ENCODE measurements at regions not wholly inside any gene's neighbourhood (a gene's known extent, or its start where the extent isn't known, plus 50 kb on each side); places are given as distances from the start of the nearest gene placed in this dataset.
A peak's percentile ranks its signal among the peaks of the same experiment; 100 is the strongest.

DNA sequence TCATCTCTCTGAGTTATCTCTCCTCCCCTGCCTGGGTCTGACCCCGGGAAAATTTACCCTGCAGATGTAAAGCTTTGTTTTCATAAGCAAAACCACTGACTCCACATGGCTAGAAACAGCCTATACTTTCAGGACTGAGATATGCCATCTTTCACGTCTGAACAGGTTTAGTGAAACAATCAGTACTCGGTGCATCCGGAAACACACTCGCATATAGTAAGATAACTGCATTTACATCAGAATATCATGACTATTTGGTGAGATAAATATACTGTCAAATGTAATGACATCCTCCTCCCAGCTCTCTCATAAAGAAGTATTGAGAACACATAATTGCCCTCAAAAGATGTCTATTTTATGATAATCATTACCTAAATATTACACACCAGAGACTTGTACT, 172.8 kb downstream of the EFNB2 start:
- no peak overlapping the region for H3K4me3 ChIP-seq (ENCODE audit: control insufficient read depth, low read depth, low read length)
- DNase-seq (ENCODE audit: low read depth): no peak
- TF ChIP-seq, protein P1, sequence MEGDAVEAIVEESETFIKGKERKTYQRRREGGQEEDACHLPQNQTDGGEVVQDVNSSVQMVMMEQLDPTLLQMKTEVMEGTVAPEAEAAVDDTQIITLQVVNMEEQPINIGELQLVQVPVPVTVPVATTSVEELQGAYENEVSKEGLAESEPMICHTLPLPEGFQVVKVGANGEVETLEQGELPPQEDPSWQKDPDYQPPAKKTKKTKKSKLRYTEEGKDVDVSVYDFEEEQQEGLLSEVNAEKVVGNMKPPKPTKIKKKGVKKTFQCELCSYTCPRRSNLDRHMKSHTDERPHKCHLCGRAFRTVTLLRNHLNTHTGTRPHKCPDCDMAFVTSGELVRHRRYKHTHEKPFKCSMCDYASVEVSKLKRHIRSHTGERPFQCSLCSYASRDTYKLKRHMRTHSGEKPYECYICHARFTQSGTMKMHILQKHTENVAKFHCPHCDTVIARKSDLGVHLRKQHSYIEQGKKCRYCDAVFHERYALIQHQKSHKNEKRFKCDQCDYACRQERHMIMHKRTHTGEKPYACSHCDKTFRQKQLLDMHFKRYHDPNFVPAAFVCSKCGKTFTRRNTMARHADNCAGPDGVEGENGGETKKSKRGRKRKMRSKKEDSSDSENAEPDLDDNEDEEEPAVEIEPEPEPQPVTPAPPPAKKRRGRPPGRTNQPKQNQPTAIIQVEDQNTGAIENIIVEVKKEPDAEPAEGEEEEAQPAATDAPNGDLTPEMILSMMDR (conservative IDR thresholded peaks at IDR 0.05; ENCODE audit: control insufficient read depth, insufficient read depth, low read depth, low read length): no peak

DNA sequence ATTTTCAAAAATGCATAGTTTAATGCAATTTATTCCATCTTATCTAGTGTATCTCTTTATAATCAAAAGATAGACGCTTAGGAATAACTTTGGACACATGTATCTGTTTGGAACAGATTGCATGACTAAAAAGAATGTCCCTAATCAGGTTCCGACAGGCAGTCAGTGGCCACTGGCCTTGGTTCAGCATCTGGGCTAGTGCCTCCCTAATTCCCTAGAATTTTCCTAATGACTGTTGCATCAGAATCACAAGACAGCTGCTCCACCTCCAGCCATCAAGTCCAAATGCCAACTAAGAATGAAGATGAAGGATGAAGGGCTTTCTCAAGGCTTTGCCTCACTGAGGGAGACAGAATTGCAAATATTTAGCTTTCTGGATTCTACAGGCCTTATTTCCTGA, 173.8 kb downstream of the EFNB2 start:
- DNase-seq (ENCODE audit: low read depth): no peak
- no peak overlapping the region for H3K4me3 ChIP-seq (ENCODE audit: control insufficient read depth, low read depth, low read length)
- TF ChIP-seq, protein P1 (conservative IDR thresholded peaks at IDR 0.05; ENCODE audit: control insufficient read depth, insufficient read depth, low read depth, low read length): no peak

DNA sequence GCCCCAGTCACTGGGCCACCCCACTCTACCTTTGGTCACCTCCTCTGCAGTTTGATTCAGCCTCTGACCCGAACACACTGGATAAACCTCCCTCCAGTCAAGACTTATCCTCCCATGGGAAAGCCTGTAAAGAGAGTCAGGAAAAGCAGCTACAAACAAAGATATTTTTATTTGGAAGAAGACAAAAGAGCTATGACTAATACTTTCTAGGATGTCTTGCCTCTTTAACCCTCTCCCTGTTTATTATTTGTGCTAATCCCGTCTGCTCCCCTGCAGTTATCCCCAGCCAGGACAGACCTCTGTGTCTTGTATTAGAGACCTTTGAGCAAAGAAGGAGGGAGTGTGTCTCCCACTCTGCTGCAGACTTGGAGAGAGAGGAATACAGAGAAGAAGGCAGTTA, 178.3 kb downstream of the EFNB2 start:
- H3K4me3 ChIP-seq (ENCODE audit: control insufficient read depth, low read depth, low read length): no peak overlapping the region
- TF ChIP-seq, protein P1 (conservative IDR thresholded peaks at IDR 0.05; ENCODE audit: control insufficient read depth, insufficient read depth, low read depth, low read length): no peak
- peak; percentile 57 for DNase-seq (ENCODE audit: low read depth)

DNA sequence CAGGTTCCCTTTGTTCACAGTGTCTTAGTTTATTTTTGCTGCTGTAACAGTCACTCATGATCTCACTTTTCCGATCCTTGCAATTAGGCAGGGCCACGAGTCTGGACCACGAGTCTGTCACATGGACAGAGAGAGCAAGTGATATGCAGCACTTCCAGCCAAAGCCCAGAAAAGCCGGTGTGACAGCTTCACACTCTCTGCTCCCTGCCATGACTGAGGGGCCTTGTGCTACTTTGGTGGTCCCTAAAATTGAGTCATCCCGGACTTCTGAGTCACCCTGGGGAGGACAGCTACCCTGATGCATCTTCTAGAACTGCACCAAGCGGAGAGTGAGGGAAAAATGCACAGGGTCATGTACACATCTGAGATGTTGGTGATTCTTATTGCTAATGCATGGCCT, 179.6 kb downstream of the EFNB2 start:
- TF ChIP-seq, protein P1 (conservative IDR thresholded peaks at IDR 0.05; ENCODE audit: control insufficient read depth, insufficient read depth, low read depth, low read length): no peak
- DNase-seq (ENCODE audit: low read depth): no peak
- no peak overlapping the region for H3K4me3 ChIP-seq (ENCODE audit: control insufficient read depth, low read depth, low read length)

DNA sequence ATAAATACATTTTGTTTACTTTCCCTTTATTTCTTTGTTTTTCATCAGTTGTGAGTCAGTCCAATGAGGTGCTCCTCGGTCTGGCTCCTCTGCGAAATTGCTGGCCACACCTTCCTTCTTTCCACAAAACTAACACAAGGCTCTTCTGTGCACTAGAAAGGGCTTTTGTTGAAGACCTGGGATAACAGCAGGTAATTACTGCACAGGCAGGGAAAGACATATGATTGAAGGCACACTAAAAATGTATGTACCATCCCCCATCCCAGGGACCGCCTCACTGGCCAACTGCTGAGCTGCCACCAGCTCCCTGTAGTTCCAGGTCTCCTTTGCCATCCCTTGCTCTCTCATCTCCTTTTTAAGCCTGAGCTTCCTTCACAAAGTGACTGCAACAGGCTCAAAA, 180.5 kb downstream of the EFNB2 start:
- no peak overlapping the region for H3K4me3 ChIP-seq (ENCODE audit: control insufficient read depth, low read depth, low read length)
- TF ChIP-seq, protein P1 (conservative IDR thresholded peaks at IDR 0.05; ENCODE audit: control insufficient read depth, insufficient read depth, low read depth, low read length): no peak
- DNase-seq (ENCODE audit: low read depth): no peak

DNA sequence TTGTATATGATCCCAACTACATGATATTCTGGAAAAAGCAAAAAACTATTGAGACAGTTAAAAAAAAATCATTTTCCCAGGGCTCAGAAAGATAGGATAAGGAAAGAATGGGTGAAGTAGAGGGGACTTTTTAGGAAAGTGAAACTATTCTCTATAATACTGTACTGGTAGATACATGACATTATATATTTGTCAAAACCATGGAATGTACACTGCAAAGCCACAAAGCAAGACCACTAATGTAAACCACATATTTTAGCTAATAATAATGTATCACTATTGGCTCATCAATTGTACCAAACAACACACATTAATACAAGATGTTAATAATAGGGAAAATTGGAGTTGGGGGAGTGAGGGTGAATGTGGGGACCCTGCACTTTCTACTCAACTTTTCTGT, 182.6 kb downstream of the EFNB2 start:
- TF ChIP-seq, protein P1 (conservative IDR thresholded peaks at IDR 0.05; ENCODE audit: control insufficient read depth, insufficient read depth, low read depth, low read length): no peak
- H3K4me3 ChIP-seq (ENCODE audit: control insufficient read depth, low read depth, low read length): no peak overlapping the region
- no peak for DNase-seq (ENCODE audit: low read depth)

DNA sequence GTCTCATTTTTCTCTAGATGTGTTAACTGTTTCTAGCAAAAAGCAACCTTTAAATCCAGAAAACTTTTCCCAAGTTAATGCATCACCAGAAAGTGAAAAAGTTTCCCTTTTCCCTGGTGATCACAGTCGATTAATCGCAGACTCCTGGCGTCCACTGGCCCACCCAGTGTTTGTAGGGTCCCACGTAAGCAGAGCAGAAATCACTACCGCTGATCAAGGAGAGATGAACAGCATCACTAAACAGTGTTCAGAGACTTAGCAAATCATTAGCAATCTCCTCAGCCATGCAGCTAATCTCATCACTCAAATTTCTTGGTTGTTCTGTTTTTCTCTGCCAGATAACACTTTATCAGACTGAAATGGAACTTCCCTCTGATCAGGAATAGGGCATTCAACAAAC, 184.2 kb downstream of the EFNB2 start:
- TF ChIP-seq, protein P1 (conservative IDR thresholded peaks at IDR 0.05; ENCODE audit: control insufficient read depth, insufficient read depth, low read depth, low read length): no peak

More for the DNA sequence above, 184.2 kb downstream of the EFNB2 start:
- DNase-seq (ENCODE audit: low read depth): no peak
- no peak overlapping the region for H3K4me3 ChIP-seq (ENCODE audit: control insufficient read depth, low read depth, low read length)
